CD4-positive, alpha-beta T cell treated with Interleukin-4 for 1 hour (primary cell): ENCODE measurements at regions not wholly inside any gene's neighbourhood (a gene's known extent, or its start where the extent isn't known, plus 50 kb on each side); places are given as distances from the start of the nearest gene placed in this dataset.

ENCODE experiments used
- DNase-seq, 2 donors: peaks; one replicate each; pipeline ENCODE4 v3.0.0-alpha.2; 2020 to 2022

- no peak for DNase-seq
Observed at GRCh38 chr13:79749566-79749965, 268.6 kb downstream of the NDFIP2 start.

- no peak for DNase-seq
Observed at GRCh38 chr13:79745081-79745480, 264.1 kb downstream of the NDFIP2 start.

DNA sequence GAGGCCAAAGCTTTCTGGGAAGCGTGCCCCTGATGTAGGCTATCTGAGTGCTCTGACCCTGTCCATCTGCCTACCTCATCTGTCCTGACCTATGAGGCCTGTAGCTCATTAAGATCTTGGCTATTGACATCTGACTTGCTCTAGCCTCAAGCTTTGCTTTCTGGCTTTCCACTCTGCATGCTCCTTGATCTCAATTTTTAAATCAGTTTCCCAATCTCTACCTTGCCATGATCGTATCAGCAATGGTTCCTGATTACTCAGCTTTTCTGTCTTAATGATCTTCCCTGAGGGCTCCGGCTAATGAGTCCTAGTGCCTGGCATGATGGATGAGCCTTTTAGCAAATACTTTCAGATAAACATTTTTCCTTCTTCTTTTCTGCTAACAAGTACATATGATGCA lies 262.0 kb downstream of the NDFIP2 start:
- no peak for DNase-seq

- DNase-seq, result no peak
Observed at GRCh38 chr13:79740991-79741390, 260.0 kb downstream of the NDFIP2 start.

DNA sequence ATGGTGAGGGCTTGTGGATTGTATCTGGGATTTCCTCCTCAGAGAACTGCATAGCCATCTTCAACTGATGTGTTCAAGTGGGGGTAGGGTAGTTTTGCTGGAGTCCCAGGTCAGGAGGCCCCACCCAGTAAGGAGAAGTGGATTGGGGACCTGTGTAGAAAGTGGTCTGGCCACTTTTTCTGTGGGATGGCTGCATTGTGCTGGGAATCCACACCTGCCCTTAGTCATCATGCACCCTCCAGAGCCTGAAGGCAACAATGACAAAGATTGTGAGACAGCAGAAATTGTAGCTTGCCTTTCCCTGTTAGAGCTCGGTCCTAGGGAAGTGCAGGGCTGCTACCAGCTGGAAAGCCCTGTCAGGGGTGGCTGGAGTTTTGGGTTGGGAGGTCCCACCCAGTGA lies 255.4 kb downstream of the NDFIP2 start:
- DNase-seq, result no peak

DNA sequence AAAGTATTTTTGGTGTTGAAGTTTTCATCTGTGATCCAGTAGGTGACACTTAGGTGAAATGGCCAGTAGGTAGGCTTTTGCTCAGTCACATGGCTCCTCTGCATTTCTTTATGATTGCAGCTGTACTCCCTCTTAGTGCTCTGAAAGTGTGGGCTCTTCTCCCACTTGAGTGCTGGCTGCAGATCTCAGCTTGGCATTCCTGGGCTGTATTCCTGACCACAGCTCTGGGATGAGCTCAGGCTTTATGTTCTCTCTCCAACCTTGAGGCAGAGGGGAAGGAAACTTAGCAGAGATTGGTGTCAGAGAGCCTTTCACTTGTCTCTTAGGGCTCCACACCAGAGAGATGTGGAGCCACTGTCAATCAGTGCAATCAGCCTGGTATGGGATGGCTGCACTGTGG lies 254.3 kb downstream of the NDFIP2 start:
- no peak for DNase-seq

DNA sequence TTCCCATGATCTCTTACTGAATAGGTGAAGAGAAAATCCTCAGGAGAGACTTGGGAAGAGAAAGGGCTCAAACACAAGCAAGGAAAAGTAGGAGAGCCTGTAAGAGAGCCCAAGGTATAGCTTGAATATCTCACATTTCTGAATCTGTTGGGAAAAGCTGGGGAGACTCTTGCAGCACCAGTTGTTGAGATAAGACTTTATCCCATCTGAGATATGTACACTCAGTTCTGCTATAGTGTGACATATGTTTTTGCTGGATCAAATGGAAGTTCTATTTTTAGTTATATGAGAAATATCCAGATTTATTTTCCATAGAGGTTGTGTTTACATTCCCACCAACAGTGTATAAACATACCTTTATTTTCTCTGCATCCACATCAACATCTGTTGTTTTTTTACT lies 246.1 kb downstream of the NDFIP2 start:
- no peak for DNase-seq

DNA sequence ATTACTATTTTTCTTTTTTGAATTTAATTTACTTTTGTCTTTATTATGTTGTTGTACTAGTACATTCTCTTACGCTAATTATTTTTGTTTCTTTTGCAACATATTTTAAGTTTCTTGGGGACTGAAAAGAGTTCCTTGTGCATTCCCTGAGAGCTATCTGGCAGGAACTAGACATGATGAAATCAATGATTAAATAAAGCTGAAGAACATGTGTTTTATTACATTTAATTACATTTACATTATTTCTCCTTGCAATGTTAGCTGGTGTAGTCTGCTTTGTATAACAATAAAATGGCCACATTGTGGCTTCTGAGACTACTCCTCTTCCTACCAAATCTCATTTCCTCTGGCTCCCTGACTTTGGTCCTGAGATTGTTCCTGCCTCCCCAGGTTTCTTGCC lies 244.9 kb downstream of the NDFIP2 start:
- no peak for DNase-seq

DNA sequence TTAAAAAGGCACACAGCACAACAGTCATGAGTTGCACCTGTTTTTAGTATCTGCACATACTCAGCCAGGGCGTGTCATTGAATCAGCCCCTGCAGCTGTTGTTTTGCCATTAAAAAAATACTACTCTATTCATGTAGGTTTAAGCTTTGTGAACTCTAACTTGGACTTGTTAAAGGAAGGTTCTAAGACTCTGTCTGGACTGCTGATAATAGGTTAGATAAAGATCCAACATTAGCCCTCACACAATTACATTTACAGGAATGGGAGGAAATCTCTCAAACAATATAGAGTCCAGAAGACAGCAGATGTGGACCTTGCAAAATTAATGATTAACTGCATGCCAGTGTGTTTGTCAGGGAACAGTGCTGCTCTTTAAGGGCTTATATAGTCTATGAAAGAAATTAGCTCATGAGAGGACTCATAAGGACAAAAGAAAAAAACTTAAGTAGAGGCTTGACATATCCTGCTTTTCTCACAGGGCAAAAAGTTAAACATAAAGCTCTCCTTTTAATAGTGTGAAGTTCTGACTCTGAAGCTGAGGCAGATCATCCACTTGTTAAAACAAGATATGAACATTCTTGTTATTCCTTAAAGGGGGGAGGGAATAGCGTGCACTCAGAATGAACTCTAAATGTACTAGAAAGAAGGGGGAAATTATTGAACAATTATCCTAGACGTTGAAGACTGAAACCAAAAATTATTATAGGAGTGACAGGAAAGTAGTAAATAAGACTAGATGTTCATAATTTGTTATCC lies 243.6 kb downstream of the NDFIP2 start:
- no peak for DNase-seq

DNA sequence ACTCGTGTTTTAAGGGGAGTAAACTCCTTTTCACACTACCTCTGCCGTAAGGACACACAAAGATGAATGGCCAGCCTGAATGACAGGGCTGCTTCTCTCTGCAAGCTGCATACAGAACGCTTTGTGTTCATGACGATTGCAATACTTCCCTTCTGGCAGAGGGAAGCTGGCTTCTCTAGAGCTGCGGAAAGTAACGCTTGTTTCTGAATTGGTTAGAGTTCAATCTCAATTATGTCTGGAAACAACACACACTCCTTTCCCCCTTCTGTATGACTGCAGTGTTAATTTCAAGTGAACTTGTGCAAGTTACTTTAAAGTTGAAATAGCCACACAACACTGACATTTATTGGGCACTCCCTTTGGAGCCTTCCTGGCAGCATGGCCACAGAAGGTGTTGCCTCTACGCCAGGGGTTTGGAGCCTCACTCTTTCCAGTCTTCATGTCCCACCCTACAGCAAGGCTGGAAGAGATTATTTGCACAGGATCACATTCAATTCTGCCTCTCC lies 242.6 kb downstream of the NDFIP2 start:
- no peak for DNase-seq

DNA sequence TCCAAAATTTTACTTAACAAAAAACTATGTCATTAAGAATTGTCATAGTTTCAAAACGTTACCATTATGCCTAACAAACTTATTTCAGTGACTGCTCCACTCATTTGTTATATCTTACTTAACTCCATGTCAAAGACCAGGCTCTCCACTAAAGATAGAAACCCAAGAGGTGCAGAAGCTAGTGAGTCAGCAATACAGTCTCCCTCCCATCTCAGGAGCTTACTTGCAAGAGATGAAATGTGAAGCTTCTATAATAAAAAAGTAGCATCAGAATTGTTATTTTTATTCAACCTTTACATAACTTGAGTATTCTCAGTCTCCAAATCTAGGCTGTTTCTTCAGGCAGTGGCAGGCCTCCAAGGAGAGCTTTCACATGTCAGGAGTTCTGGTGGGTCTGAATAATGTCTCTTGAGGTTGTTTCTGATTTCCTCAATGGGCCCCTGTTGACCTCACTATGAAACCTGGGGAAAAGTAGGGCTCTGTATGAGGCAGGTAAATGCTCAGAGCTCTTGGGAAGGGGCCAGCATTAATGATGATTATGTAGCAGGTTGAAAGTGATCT lies 242.0 kb downstream of the NDFIP2 start:
- no peak for DNase-seq

- DNase-seq, result no peak
Observed at GRCh38 chr13:79716191-79716590, 235.2 kb downstream of the NDFIP2 start.

DNA sequence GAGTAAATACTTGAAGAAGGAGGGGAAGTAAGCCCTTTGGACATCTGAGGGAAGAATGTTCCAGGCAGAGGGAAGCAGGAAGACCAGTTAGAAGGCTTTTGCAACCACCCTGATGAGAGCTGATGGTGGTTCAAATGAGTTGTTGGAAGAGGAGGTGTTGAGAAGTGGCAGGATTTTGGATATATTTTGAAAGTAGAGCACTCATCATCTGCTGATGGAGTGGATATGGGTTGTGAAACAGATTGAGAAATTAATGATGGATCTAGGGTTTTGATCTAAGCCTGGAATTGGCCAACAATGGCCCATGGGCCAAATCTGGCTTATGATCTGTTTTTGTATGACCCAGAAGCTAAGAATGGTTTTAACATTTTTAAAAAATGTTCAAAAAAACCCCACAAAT lies 230.7 kb downstream of the NDFIP2 start:
- DNase-seq, result no peak

DNA sequence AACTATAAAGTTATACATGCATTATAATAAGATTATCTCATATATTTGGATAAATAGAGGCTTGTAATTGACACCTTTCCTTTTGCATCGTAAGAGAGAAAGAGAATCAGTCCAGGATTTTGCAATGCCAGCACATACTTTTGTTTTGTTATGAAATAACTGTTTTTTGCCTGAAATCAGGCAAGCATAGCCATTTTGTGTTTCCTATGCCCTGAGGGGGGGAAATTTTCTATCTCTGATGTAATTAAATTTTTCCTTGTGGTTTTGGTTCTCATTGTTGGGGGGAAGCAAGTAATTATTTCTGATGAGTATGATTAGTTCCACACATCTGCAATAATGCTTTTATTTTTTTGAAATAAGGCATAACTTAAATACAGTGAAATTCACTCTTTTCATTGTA lies 229.4 kb downstream of the NDFIP2 start:
- DNase-seq, result no peak

DNA sequence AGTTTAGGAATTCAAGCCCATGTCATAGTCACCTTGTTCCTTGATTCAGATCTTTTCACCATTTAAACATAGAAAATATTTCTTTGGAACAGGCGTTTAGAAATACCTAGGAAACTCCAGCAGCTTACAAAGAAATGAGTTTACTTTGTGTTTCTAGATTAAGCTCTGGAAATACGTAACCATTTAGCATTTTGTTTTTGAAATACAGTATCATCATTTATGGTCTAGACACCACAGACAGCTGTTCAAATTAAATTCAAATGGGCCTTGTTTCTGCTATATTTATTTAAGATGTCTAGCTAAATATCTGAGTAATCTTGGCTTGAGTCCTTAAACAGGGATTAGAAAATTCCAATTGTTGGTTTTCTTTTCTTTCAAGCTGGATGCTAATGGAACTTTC lies 228.5 kb downstream of the NDFIP2 start:
- DNase-seq, result no peak

DNA sequence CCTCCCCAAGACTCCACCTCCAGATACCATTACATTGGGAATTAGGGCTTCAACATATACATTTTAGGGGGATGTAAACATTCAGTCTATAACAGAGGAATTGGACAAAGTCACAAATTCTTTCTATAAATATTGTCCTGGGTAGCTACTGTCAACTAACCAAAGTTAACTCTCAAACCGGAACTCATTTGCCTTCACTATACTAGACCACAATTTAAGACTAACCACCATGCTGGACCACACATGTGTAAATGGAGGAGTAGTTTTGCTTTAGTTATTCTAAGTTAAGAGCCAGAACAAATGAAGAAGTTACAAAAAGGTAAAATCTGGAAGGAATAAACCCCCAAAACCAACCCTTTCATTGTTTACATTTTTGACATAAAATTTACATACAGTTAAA lies 222.8 kb downstream of the NDFIP2 start:
- DNase-seq, result no peak

DNA sequence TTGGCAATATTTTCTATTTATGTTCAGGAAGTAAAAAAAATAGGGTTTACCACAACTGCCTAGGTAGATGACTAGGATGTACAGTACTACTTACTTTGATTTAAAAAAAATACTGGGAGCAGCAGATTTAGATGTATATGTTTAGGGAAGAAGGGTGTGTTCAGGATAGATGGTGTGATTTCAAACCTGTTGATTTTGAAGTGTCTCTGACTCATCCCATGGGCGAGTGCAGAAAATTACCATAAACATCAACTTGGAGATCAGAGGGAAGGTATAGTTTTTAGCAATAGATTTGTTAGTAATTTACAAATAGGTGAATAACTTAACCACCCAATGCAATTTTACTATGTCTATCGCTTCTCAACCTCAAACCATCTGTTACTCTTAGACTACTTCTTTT lies 214.8 kb downstream of the NDFIP2 start:
- DNase-seq, result no peak

DNA sequence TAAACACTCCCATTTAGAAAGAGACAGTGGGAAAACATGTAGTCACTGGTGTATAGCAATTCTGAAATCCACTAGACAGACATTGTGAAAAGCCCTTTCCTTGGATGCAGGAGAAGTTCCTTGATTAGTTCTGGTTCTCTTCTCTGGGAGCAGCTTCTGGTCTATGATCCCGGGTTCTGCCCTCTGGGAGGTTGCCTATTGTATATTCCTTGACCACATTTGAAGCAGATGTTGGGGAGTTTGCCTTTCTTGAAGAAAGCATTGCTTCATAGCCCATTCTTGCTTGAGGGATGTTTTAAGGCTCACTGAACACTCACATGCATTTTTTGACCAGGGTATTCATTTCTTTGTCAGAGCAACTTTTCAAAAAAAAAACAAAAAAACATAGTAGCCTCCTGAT lies 211.9 kb downstream of the NDFIP2 start:
- DNase-seq, result no peak

DNA sequence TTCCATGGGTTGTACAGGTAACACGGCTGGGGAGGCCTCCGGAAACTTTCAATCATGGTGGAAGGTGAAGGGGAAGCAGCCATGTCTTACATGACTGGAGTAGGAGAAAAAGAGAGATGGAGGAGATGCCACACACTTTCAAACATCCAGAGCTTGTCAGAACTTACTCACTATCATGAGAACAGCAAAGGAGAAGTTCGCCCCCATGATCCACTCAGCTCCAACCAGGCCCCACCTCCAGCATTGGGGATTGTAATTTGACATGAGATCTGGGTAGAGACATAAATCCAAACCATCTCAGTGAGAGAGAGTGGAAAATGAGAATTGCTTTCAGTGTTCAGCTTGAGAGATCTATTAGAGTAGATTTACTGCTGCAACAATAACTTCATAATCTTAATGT lies 210.9 kb downstream of the NDFIP2 start:
- no peak for DNase-seq

DNA sequence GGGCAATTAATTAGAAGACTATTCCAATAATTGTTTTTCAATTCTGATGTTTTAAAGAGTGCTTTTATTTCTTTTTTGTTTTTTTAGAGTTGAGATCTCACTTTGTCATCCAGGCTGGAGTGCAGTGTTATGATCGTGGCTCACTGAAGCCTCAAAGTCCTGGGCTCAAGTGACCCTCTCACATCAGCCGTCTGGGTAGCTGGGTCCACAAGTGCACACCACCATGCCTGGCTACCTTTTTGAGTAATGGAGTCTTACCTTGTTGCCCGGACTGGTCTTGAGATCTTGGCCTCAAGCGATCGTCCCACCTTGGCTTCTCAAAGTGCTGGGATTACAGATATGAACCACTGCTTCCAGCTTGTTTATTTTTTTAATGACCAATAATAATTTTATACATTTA lies 207.8 kb downstream of the NDFIP2 start:
- DNase-seq, result no peak

DNA sequence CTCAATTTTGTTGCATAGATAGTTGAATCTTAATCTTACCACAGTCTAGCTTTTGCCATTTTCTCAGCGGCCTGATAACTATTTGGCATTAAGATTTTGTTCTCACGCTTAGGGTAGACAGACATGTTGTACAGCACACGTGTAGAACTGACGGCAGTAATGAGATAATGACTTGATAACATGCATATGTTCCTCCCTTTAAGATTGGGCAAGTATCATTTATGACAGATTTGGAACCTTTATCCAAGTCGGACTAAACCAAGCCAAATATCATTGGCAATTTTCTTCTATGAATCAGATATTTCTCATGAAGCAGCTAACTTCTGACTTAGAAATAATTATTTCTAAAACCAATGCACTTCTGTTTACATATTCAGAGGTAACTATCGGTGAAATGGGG lies 205.5 kb downstream of the NDFIP2 start:
- no peak for DNase-seq

DNA sequence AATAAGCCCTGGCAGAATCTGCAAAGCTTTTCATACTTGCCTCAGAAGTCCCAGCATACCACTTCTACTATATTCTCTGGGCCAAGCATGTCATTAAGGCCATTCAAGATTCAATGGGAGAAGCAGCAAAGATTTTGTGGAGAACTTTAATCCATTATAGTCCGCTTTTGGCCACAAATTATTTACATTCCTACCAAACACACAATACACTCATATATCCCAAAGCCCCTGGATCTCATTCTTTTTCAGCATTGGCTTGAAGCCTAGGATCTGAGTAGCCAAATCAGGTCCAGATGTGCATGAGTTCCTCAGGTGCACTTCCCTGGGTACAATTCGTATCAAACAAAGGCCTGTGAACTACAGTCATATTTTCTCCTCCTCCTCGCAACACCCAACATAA lies 203.4 kb downstream of the NDFIP2 start:
- DNase-seq, result no peak

GRCh38 chr13:79682164-79682563 lies 201.2 kb downstream of the NDFIP2 start:
- DNase-seq, result no peak

DNA sequence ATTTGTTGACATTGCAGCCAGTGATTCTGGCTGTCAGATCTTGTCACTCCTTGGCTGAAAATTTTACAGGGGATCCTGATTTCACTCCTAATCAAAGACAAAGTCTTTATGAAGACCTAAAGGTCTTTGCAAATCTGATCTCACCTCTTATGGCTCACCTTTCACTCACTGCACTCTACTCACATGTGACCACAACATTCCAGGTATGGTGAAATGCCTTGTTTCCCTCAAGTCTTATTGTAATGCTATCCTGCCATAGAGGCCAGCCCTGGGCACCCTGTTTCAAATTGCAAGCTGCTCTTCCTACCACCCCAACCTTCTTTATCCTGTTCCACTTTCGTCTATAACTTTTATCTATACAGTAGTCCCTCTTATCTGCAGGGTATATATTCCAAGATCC lies 200.1 kb downstream of the NDFIP2 start:
- no peak for DNase-seq

- no peak for DNase-seq
Observed at GRCh38 chr13:79680485-79680884, 199.5 kb downstream of the NDFIP2 start.
